GM23248 (cell line): ENCODE measurements at regions not wholly inside any gene's neighbourhood (a gene's known extent, or its start where the extent isn't known, plus 50 kb on each side); places are given as distances from the start of the nearest gene placed in this dataset.

Experiments used
- EZH2 ChIP-seq: fragments of 200-600 bp; sonication (generic); IDR thresholded peaks from 2 replicates; pipeline ENCODE4 v1.6.1; 2018; ENCODE audit warnings: antibody characterized with exemption, mild to moderate bottlenecking; ENCODE audit not compliant: insufficient read depth, poor library complexity, severe bottlenecking
- EZH2phosphoT487 ChIP-seq: fragments of 200-600 bp; sonication (generic); IDR thresholded peaks from 2 replicates; pipeline ENCODE4 v1.6.1; 2018; ENCODE audit warnings: antibody characterized with exemption, moderate library complexity, mild to moderate bottlenecking, low read depth; ENCODE audit not compliant: insufficient read depth

DNA sequence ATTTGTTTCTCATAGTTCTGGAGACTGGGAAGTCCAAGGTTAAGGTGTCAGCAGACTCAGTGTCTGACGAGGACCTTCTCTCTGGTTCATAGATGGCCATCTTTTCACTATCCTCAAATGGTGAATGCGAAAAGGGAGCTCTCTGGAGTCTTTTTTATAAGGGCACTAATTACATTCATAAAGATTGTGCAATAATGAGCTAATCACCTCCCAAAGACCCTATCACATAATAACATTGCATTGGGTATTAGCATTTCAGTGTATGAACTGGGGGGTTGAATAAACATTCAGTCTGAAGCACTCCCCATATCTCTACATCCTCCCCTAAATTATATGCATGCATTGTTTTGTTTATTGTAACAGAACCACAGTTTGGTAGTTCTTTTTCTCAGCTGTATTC is 1086.5 kb downstream of the CDH11 start:
- TF ChIP-seq EZH2phosphoT487 (no peak), EZH2 (no peak)
